SHP77 treated with DMSO at 0.1 percent for 48 hours (cell line): ENCODE measurements at regions not wholly inside any gene's neighbourhood (a gene's known extent, or its start where the extent isn't known, plus 50 kb on each side); places are given as distances from the start of the nearest gene placed in this dataset.

Source experiments
- DNase-seq: peaks from one replicate; lab custom pipeline; 2025; lab: John Stamatoyannopoulos, UW

- no peak for DNase-seq
Measured at GRCh38 chr12:105929192-105929591, 209.6 kb downstream of the NUAK1 start.

- no peak for DNase-seq
Measured at GRCh38 chr12:105930557-105931503, 207.9 kb downstream of the NUAK1 start.

- DNase-seq = no peak
Measured at GRCh38 chr12:105931762-105932570, 206.8 kb downstream of the NUAK1 start.

- no peak for DNase-seq
Measured at GRCh38 chr12:105933671-105934665, 204.8 kb downstream of the NUAK1 start.

- no peak for DNase-seq
Measured at GRCh38 chr12:105935106-105935505, 203.6 kb downstream of the NUAK1 start.

GRCh38 chr12:105935981-105936380, 202.8 kb downstream of the NUAK1 start:
- no peak for DNase-seq

GRCh38 chr12:105936496-105936895, 202.3 kb downstream of the NUAK1 start:
- no peak for DNase-seq

GRCh38 chr12:105937009-105937408, 201.7 kb downstream of the NUAK1 start:
- no peak for DNase-seq

GRCh38 chr12:105939181-105939721, 199.5 kb downstream of the NUAK1 start:
- DNase-seq = no peak

- DNase-seq = no peak
Measured at GRCh38 chr12:105942281-105942680, 196.5 kb downstream of the NUAK1 start.

GRCh38 chr12:105943525-105943924, 195.2 kb downstream of the NUAK1 start:
- no peak for DNase-seq

- DNase-seq = no peak
Measured at GRCh38 chr12:105944628-105945027, 194.1 kb downstream of the NUAK1 start.

- DNase-seq = no peak
Measured at GRCh38 chr12:105945880-105946279, 192.9 kb downstream of the NUAK1 start.

GRCh38 chr12:105946493-105946901, 192.3 kb downstream of the NUAK1 start:
- DNase-seq = no peak

GRCh38 chr12:105947906-105948305, 190.8 kb downstream of the NUAK1 start:
- DNase-seq = no peak

- no peak for DNase-seq
Measured at GRCh38 chr12:105948331-105948730, 190.4 kb downstream of the NUAK1 start.

- DNase-seq = no peak
Measured at GRCh38 chr12:105949391-105949790, 189.4 kb downstream of the NUAK1 start.

- DNase-seq = no peak
Measured at GRCh38 chr12:105951732-105952131, 187.0 kb downstream of the NUAK1 start.

GRCh38 chr12:105954951-105955931, 183.5 kb downstream of the NUAK1 start:
- DNase-seq = no peak

GRCh38 chr12:105955976-105956375, 182.8 kb downstream of the NUAK1 start:
- no peak for DNase-seq
